Karpas-422 (cell line): ENCODE measurements at regions not wholly inside any gene's neighbourhood (a gene's known extent, or its start where the extent isn't known, plus 50 kb on each side); places are given as distances from the start of the nearest gene placed in this dataset.

Source experiments
- DNase-seq: peaks from one replicate; pipeline ENCODE4 v3.0.0-alpha.2; 2015
- H2AFZ ChIP-seq: fragments of 200-600 bp; sonication (generic); 2 replicates; pipeline ENCODE4 v1.6.1; 2014; ENCODE audit warnings: antibody characterized with exemption, low read length, mixed read lengths
- H3K27ac ChIP-seq: fragments of 200-600 bp; sonication (generic); 2 replicates; pipeline ENCODE4 v1.5.1; 2014; ENCODE audit warnings: mild to moderate bottlenecking, low read length, moderate library complexity
- H3K27me3 ChIP-seq: fragments of 200-600 bp; sonication (generic); 2 replicates; pipeline ENCODE4 v1.6.1; 2014; ENCODE audit warnings: low read length, mixed read lengths
- H3K36me3 ChIP-seq: fragments of 200-600 bp; sonication (generic); 2 replicates; pipeline ENCODE4 v1.6.1; 2014; ENCODE audit warnings: low read length, mixed read lengths; ENCODE audit not compliant: insufficient read depth
- H3K4me1 ChIP-seq: fragments of 200-600 bp; sonication (generic); 2 replicates; pipeline ENCODE4 v1.6.1; 2014; ENCODE audit warnings: mild to moderate bottlenecking, low read length, mixed read lengths
- H3K4me2 ChIP-seq: fragments of 200-600 bp; sonication (generic); 2 replicates; pipeline ENCODE4 v1.6.1; 2014; ENCODE audit warnings: low read length, low read depth, mild to moderate bottlenecking; ENCODE audit not compliant: poor library complexity, severe bottlenecking
- H3K4me3 ChIP-seq: fragments of 200-600 bp; sonication (generic); 2 replicates; pipeline ENCODE4 v1.5.1; 2014; ENCODE audit warnings: mild to moderate bottlenecking, antibody characterized with exemption, low read length, mixed read lengths
- H3K79me2 ChIP-seq: fragments of 200-600 bp; sonication (generic); 2 replicates; pipeline ENCODE4 v1.6.1; 2014; ENCODE audit warnings: mild to moderate bottlenecking, low read length, mixed read lengths
- H3K9ac ChIP-seq: fragments of 200-600 bp; sonication (generic); 2 replicates; pipeline ENCODE4 v1.6.0; 2014; ENCODE audit warnings: low read length
- H3K9me2 ChIP-seq: fragments of 200-600 bp; sonication (generic), shearing (Covaris generic); replicated peaks from 2 replicates; pipeline ENCODE4 v1.6.0; 2014; ENCODE audit warnings: mild to moderate bottlenecking, low read length, moderate library complexity; ENCODE audit not compliant: insufficient read depth
- H3K9me3 ChIP-seq: fragments of 300-700, 200-600 bp; sonication (generic); 2 replicates; pipeline ENCODE4 v1.6.1; 2014; ENCODE audit warnings: low read length, mixed read lengths
- H4K20me1 ChIP-seq: fragments of 200-600 bp; sonication (generic); 2 replicates; pipeline ENCODE4 v1.6.1; 2014; ENCODE audit warnings: mild to moderate bottlenecking, antibody characterized with exemption, low read length, low read depth; ENCODE audit not compliant: insufficient read depth

DNA sequence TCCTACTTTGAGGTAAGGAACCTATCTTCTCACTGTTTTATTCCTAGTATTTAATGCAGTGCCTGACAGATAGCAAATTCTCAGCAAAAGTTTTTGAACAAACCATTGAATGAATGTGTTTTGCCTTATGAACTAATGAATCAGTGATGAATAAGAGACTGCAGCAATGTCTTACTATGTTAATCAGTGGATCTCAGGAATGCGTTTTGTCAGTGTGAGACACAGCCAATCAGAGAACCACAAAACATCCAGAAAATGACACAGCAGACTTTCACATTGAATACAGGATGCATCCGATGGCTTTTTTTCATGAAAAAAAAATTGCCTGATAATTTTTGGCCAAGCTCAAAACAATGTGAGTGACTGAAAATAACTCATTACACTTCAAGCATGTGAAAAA is 270.5 kb downstream of the BMP2 start:
- no peak for DNase-seq
- Histone ChIP-seq H3K36me3 (no peaks in the 10 kb centered on the region), H2AFZ (no peak overlapping the region), H3K9me2 (no peaks in the 10 kb centered on the region), H3K9me3 (peaks cover 11% of the 10 kb centered on the region), H3K27me3 (no peaks in the 10 kb centered on the region), H3K4me1 (no peaks in the 10 kb centered on the region), H4K20me1 (no peaks in the 10 kb centered on the region), H3K4me2 (no peak overlapping the region), H3K9ac (no peak overlapping the region), H3K4me3 (no peak overlapping the region), H3K79me2 (no peaks in the 10 kb centered on the region), H3K27ac (no peak overlapping the region)

DNA sequence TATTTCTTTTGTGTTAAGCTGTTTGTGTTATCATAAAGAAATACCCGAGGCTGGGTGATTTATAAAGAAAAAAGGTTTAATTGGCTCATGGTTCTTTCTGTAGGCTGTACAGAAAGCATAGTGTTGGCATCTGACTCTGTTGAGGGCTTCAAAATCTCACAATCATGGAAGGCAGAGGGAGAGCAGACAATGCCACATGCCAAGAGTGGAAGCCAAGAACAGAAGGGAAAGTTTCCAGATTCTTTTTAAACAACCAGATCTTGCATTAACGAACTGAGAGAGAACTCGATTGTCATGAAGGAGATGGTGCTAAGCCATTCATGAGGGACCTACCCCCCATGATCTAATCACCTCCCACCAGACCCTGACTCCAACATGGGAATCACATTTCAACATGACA is 290.1 kb downstream of the BMP2 start:
- Histone ChIP-seq H3K4me2 (no peak overlapping the region), H3K27ac (no peak overlapping the region), H3K4me1 (no peaks in the 10 kb centered on the region), H4K20me1 (no peaks in the 10 kb centered on the region), H2AFZ (no peak overlapping the region), H3K79me2 (no peaks in the 10 kb centered on the region), H3K27me3 (no peaks in the 10 kb centered on the region), H3K9me2 (no peaks in the 10 kb centered on the region), H3K36me3 (no peaks in the 10 kb centered on the region), H3K4me3 (no peak overlapping the region), H3K9me3 (peaks cover 19% of the 10 kb centered on the region), H3K9ac (no peak overlapping the region)
- no peak for DNase-seq

DNA sequence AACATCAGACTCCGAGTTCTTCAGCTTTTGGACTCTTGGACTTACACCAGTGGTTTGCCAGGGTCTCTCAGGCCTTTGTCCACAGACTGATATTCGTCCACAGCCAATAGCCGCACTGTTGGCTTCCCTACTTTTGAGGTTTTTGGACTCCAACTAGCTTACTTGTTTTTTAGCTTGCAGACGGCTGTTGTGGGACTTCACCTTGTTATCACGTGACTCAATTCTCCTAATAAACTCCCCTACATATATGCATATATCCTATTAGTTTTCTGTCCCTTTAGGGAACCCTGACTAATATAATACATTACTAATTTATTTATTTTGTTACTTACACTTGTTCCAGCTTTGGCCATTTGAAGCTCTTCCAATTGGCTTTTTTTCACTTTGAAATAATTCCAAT is 311.3 kb downstream of the BMP2 start:
- Histone ChIP-seq H2AFZ (no peak overlapping the region), H3K4me3 (no peak overlapping the region), H3K27me3 (no peaks in the 10 kb centered on the region), H3K36me3 (no peaks in the 10 kb centered on the region), H3K9me2 (no peaks in the 10 kb centered on the region), H3K4me2 (no peak overlapping the region), H3K9me3 (peaks cover 28% of the 10 kb centered on the region), H4K20me1 (no peaks in the 10 kb centered on the region), H3K9ac (no peak overlapping the region), H3K4me1 (no peaks in the 10 kb centered on the region), H3K79me2 (no peaks in the 10 kb centered on the region), H3K27ac (no peak overlapping the region)
- DNase-seq, result no peak

DNA sequence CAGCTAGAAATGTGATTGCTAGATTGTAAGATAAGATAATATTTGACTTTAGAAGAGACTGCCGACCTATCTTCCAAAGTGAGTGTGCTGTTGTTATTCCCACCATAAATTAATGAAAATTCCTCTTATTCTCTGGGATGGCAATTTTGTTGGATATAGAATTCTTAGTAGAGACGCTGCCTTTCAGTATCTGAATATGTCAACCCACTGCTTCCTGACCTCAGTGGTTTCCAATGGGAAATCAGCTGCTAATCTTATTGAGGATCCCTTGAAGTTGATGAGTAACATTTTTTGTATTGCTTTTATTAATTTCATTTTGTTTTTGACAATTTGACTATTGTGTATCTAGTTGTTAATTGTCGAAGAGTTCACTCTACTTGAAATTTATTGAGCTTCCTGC is 313.0 kb downstream of the BMP2 start:
- DNase-seq, result no peak
- no peak overlapping the region for H3K27ac ChIP-seq
- H3K9me2 ChIP-seq, result no peaks in the 10 kb centered on the region
- H3K36me3 ChIP-seq, result no peaks in the 10 kb centered on the region
- no peak overlapping the region for H3K9ac ChIP-seq
- H4K20me1 ChIP-seq, result no peaks in the 10 kb centered on the region
- peaks cover 32% of the 10 kb centered on the region for H3K9me3 ChIP-seq
- H3K4me2 ChIP-seq, result no peak overlapping the region
- H3K4me3 ChIP-seq, result no peak overlapping the region
- H3K27me3 ChIP-seq, result no peaks in the 10 kb centered on the region
- H2AFZ ChIP-seq, result no peak overlapping the region
- H3K79me2 ChIP-seq, result no peaks in the 10 kb centered on the region
- no peaks in the 10 kb centered on the region for H3K4me1 ChIP-seq

DNA sequence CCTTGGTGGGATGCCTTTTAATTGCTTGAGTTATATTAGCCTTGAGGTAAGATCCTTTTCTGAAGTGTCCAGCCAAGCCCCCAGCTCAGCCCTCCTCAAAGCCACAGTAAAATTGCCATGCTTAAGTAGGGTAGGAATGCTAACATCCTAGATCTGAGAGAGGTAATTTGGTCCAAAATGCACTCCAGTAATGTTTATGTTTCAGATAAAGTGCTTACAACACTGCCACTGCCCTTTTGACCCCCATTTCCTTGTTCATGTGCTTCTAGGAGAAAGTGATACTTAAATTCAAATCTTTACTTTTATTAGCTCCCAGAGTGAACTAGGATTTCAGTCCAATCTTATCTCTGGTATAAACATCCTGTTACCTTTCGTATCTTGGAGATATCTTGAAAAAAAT is 318.0 kb downstream of the BMP2 start:
- Histone ChIP-seq H3K9me3 (peaks cover 31% of the 10 kb centered on the region), H3K27me3 (no peaks in the 10 kb centered on the region), H3K36me3 (no peaks in the 10 kb centered on the region), H3K4me2 (no peak overlapping the region), H3K4me3 (no peak overlapping the region), H3K4me1 (no peaks in the 10 kb centered on the region), H4K20me1 (no peaks in the 10 kb centered on the region), H3K9me2 (no peaks in the 10 kb centered on the region), H3K79me2 (no peaks in the 10 kb centered on the region), H2AFZ (no peak overlapping the region), H3K27ac (no peak overlapping the region), H3K9ac (no peak overlapping the region)
- no peak for DNase-seq

DNA sequence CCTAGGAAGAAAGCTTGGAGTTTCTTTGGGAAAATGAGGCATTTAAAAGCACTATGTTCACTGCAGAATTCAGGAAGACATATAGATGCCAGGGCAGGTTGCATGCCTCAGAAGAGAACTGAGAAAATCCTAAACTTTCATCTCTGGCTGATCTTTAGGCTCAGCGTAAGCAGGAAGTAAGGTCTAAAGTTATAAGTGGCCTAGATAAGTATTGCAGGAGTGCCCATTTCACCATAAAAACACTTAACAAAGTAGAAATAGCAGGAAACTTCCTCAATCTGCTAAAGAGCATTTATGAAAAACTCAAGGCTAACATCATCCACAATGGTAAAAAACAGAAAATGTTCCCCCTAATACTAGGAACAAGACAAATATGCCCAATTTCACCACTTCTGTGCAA is 320.3 kb downstream of the BMP2 start:
- Histone ChIP-seq H3K9ac (no peak overlapping the region), H3K27ac (no peak overlapping the region), H3K36me3 (no peaks in the 10 kb centered on the region), H3K9me3 (peaks cover 38% of the 10 kb centered on the region), H3K27me3 (no peaks in the 10 kb centered on the region), H3K4me2 (no peak overlapping the region), H3K9me2 (no peaks in the 10 kb centered on the region), H4K20me1 (no peaks in the 10 kb centered on the region), H3K79me2 (no peaks in the 10 kb centered on the region), H2AFZ (no peak overlapping the region), H3K4me3 (no peak overlapping the region), H3K4me1 (no peaks in the 10 kb centered on the region)
- DNase-seq, result no peak

DNA sequence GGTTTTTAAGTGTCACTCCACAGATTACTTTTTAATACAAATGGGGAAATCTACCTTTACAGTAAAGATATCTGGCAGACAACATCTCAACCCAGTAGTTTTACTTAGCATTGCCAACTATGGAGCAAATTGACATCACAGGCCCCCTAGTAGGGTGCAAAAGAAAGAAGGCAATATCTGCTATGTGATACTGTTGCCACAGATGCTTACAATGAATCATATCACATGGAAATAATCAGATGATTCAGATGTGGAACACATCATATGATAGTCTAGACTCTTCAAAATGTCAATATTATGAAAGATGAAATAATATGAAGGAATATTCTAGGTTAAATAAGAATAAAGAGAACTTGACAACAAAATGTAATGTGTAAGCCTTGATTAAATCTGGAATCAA is 322.5 kb downstream of the BMP2 start:
- Histone ChIP-seq H3K4me2 (no peak overlapping the region), H3K4me3 (no peak overlapping the region), H3K27me3 (no peaks in the 10 kb centered on the region), H3K9me2 (no peaks in the 10 kb centered on the region), H3K79me2 (no peaks in the 10 kb centered on the region), H3K36me3 (no peaks in the 10 kb centered on the region), H4K20me1 (no peaks in the 10 kb centered on the region), H3K4me1 (no peaks in the 10 kb centered on the region), H3K27ac (no peak overlapping the region), H3K9ac (no peak overlapping the region), H2AFZ (no peak overlapping the region), H3K9me3 (peaks cover 48% of the 10 kb centered on the region)
- DNase-seq, result no peak

DNA sequence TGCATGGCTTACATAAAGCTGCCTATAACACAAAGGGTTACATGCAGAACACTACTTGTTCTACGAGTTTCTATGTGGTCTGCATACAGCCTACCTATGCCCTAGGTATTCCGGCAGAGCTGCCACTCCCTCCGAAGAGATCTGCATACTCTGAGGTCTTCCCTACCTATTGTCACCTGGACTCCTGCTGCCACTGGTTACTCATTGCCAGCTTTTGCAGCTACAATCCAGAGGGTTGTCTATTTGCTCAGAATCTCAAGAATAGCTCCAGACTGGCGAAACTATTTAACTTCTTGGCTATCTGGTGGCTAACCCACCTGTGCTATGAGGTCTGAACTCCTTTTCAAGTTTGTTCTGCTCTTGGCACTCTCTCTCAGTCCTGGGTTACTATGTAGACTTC is 323.3 kb downstream of the BMP2 start:
- H3K9me3 ChIP-seq, result peaks cover 44% of the 10 kb centered on the region
- no peak overlapping the region for H2AFZ ChIP-seq
- no peaks in the 10 kb centered on the region for H3K4me1 ChIP-seq
- H3K4me2 ChIP-seq, result no peak overlapping the region
- no peak overlapping the region for H3K9ac ChIP-seq
- DNase-seq, result no peak
- H3K79me2 ChIP-seq, result no peaks in the 10 kb centered on the region
- no peaks in the 10 kb centered on the region for H4K20me1 ChIP-seq
- H3K9me2 ChIP-seq, result no peaks in the 10 kb centered on the region
- no peak overlapping the region for H3K27ac ChIP-seq
- no peaks in the 10 kb centered on the region for H3K27me3 ChIP-seq
- no peak overlapping the region for H3K4me3 ChIP-seq
- H3K36me3 ChIP-seq, result no peaks in the 10 kb centered on the region

DNA sequence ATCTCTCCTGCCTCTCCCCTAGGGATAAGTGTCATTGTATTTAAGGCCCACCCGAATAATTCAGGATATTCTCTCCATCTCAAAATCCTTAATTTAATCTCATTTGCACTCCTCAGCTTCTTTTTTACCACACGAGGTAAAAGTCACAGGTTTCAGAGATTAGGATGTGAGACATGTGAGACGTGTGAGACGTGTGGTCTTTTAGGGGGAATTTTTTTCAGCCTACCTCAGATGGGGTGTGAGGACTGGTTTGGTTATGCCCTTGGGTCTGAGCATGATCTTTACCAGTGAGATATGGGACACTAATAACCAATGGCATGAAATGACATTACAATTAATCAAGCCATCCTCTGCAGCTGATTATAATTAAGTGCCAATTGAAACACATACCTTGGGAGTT is 324.2 kb downstream of the BMP2 start:
- Histone ChIP-seq H3K4me2 (no peak overlapping the region), H3K79me2 (no peaks in the 10 kb centered on the region), H2AFZ (no peak overlapping the region), H3K9ac (no peak overlapping the region), H3K9me3 (peaks cover 38% of the 10 kb centered on the region), H3K4me1 (no peaks in the 10 kb centered on the region), H4K20me1 (no peaks in the 10 kb centered on the region), H3K4me3 (no peak overlapping the region), H3K9me2 (no peaks in the 10 kb centered on the region), H3K36me3 (no peaks in the 10 kb centered on the region), H3K27ac (no peak overlapping the region), H3K27me3 (no peaks in the 10 kb centered on the region)
- DNase-seq, result no peak
